HFFc6 (cell line): ENCODE measurements at regions not wholly inside any gene's neighbourhood (a gene's known extent, or its start where the extent isn't known, plus 50 kb on each side); places are given as distances from the start of the nearest gene placed in this dataset.

Experiments
- DNase-seq: peaks from one replicate; pipeline ENCODE4 v3.0.0-alpha.2; 2018
- H3K27ac Mint-ChIP-seq: 2 replicates; pipeline ENCODE4 v1.8.0; 2020; ENCODE audit warnings: mild to moderate bottlenecking, mixed read lengths
- H3K27me3 Mint-ChIP-seq: 2 replicates; pipeline ENCODE4 v1.8.0; 2021; ENCODE audit warnings: mild to moderate bottlenecking, moderate library complexity, mixed read lengths; ENCODE audit not compliant: insufficient read depth
- H3K36me3 Mint-ChIP-seq: 2 replicates; pipeline ENCODE4 v1.8.0; 2021; ENCODE audit warnings: low read depth, mixed read lengths
- H3K4me1 Mint-ChIP-seq: 2 replicates; pipeline ENCODE4 v1.8.0; 2020; ENCODE audit warnings: low read depth, mixed read lengths
- H3K4me3 Mint-ChIP-seq: 2 replicates; pipeline ENCODE4 v1.8.0; 2020; ENCODE audit warnings: mild to moderate bottlenecking, moderate library complexity, mixed read lengths
- H3K9me3 Mint-ChIP-seq: 2 replicates; pipeline ENCODE4 v1.8.0; 2020; ENCODE audit warnings: mild to moderate bottlenecking, mixed read lengths
- TF ChIP-seq, protein P1 (sequence below): fragments of 200-600 bp; sonication (generic); IDR thresholded peaks from 2 replicates; pipeline ENCODE4 v1.5.0; 2021; ENCODE audit warnings: antibody characterized with exemption, mild to moderate bottlenecking

DNA sequence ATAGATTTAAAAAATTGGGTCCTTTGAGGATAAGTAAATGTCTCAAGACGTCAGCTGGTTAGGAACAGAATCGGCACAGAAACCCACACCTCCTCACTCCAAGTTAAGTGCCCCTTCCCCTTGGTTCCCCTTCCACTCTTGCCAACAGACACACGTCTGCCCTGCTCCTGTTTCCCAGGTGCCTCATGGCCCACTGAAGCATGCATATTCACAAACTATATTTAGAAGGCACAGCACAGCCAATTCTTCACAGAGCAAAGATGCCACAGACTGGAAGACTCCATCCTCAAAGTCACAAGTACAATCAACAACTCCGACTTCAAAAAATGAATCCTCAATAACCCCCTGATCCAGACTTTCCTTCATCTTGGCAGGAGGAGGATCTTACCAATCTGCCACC, 295.4 kb upstream of the NR2F2 start:
- TF ChIP-seq, protein P1, sequence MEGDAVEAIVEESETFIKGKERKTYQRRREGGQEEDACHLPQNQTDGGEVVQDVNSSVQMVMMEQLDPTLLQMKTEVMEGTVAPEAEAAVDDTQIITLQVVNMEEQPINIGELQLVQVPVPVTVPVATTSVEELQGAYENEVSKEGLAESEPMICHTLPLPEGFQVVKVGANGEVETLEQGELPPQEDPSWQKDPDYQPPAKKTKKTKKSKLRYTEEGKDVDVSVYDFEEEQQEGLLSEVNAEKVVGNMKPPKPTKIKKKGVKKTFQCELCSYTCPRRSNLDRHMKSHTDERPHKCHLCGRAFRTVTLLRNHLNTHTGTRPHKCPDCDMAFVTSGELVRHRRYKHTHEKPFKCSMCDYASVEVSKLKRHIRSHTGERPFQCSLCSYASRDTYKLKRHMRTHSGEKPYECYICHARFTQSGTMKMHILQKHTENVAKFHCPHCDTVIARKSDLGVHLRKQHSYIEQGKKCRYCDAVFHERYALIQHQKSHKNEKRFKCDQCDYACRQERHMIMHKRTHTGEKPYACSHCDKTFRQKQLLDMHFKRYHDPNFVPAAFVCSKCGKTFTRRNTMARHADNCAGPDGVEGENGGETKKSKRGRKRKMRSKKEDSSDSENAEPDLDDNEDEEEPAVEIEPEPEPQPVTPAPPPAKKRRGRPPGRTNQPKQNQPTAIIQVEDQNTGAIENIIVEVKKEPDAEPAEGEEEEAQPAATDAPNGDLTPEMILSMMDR = no peak
- H3K36me3 Mint-ChIP-seq = no peaks in the 10 kb centered on the region
- no peak for DNase-seq
- peaks cover 8% of the 10 kb centered on the region for H3K27me3 Mint-ChIP-seq
- no peak overlapping the region for H3K4me3 Mint-ChIP-seq
- H3K4me1 Mint-ChIP-seq = peaks cover 5% of the 10 kb centered on the region; the same call in 1 of the 2 replicates
- no peak overlapping the region for H3K27ac Mint-ChIP-seq
- no peaks in the 10 kb centered on the region for H3K9me3 Mint-ChIP-seq

DNA sequence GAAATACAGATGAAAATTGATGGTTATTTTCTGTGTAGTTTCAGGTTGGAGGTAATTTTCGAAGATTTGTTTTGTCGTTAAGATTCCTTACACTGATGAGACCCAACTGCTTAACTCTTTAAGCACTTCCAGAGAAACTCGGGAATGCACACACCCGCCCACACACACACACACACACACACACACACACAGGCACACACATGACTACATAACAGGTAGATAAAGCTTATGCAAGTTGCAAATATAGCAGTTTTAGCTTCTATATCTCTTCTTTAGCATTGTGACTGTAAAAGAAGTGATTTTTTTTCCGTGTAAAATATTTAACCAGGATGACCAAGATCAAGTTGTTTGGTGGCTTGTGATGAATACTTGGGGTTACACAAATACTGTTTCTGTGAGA, 294.9 kb upstream of the NR2F2 start:
- H3K36me3 Mint-ChIP-seq = no peaks in the 10 kb centered on the region
- no peak overlapping the region for H3K27ac Mint-ChIP-seq
- no peaks in the 10 kb centered on the region for H3K9me3 Mint-ChIP-seq
- no peak for DNase-seq
- peaks cover 8% of the 10 kb centered on the region for H3K27me3 Mint-ChIP-seq
- H3K4me1 Mint-ChIP-seq = peaks cover 5% of the 10 kb centered on the region; the same call in 1 of the 2 replicates
- TF ChIP-seq, protein P1 = no peak
- H3K4me3 Mint-ChIP-seq = no peak overlapping the region

DNA sequence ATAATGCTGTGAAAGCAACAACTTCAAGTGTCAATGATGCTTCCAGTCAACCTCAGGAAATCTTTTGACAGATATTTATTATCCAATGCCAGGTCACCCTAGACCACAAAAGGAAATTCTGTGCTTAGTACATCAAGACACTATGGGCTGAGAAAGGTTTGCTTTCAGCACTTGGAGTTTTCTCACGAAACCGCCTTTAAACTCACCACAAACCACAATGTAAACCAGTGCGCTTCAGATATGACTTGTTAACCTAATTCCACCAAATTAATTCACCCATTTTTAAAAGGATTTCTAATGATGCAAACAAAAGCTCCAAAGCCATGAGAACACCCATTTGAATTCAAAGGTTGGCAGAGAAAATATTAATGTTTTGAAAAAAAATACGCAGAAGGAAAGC, 292.9 kb upstream of the NR2F2 start:
- H3K36me3 Mint-ChIP-seq = no peaks in the 10 kb centered on the region
- DNase-seq = no peak
- TF ChIP-seq, protein P1 = no peak
- no peak overlapping the region for H3K27ac Mint-ChIP-seq
- no peaks in the 10 kb centered on the region for H3K9me3 Mint-ChIP-seq
- H3K27me3 Mint-ChIP-seq = peaks cover 8% of the 10 kb centered on the region
- no peak overlapping the region for H3K4me3 Mint-ChIP-seq
- H3K4me1 Mint-ChIP-seq = peaks cover 5% of the 10 kb centered on the region; the same call in 1 of the 2 replicates

DNA sequence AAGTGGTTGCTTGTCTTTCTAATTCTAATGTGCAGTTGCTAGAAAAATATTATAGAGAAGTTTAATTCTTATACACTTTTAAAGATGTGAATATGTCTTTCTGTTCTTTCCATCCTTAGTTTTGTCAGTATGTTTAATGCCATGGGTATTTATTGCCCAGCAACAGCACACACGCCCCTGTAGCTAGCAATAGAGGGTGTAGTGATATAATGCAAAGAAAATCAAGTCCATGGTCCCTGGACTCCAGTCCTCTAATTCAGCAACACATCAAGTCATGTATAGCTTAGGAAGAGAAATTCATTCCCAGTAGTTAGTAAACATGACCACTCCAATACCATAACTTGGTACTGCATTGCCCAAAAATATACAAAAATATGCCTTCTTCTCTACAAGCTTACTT, 292.4 kb upstream of the NR2F2 start:
- peaks cover 5% of the 10 kb centered on the region; the same call in 1 of the 2 replicates for H3K4me1 Mint-ChIP-seq
- TF ChIP-seq, protein P1 = no peak
- H3K4me3 Mint-ChIP-seq = no peak overlapping the region
- DNase-seq = no peak
- H3K27ac Mint-ChIP-seq = no peak overlapping the region
- peaks cover 8% of the 10 kb centered on the region for H3K27me3 Mint-ChIP-seq
- H3K36me3 Mint-ChIP-seq = no peaks in the 10 kb centered on the region
- H3K9me3 Mint-ChIP-seq = no peaks in the 10 kb centered on the region

DNA sequence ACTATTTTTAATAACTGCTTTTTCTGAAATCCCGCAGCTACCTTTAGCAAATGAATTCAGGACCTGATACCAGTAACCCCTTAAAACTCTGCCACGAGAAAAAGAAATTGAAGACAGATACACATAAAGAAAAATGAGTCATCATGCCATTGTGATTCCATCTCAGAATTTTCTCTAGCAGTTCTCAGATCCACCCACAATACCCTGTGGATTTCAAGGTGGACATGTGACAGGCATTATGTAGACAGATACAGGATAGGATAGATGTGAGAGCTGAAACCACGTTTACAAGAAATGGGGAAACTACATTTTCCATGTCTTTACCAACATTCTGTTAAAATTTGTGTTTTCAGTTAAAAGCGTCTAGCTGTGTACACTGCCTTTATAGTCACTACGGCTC, 291.9 kb upstream of the NR2F2 start:
- no peaks in the 10 kb centered on the region for H3K9me3 Mint-ChIP-seq
- DNase-seq = no peak
- peaks cover 5% of the 10 kb centered on the region; the same call in 1 of the 2 replicates for H3K4me1 Mint-ChIP-seq
- no peak overlapping the region for H3K27ac Mint-ChIP-seq
- H3K36me3 Mint-ChIP-seq = no peaks in the 10 kb centered on the region
- TF ChIP-seq, protein P1 = no peak
- no peak overlapping the region for H3K4me3 Mint-ChIP-seq
- peaks cover 8% of the 10 kb centered on the region for H3K27me3 Mint-ChIP-seq
